Endothelial cell of umbilical vein (primary cell): ENCODE measurements at regions not wholly inside any gene's neighbourhood (a gene's known extent, or its start where the extent isn't known, plus 50 kb on each side); places are given as distances from the start of the nearest gene placed in this dataset.

ENCODE experiments used
- BruUV-seq: library from RNA; stranded (reverse); fragments of 400-500 nt; replicated peaks from 2 replicates; lab custom pipeline; 2021; lab: Mats Ljungman, UMichigan
- CTCF ChIA-PET: fragments of 300-600, 350-600 bp; sonication (Branson Sonifier 250); formaldehyde crosslinking; loops from one replicate; lab custom pipeline; 2021; ENCODE audit warnings: antibody characterized with exemption, inconsistent platforms; lab: Charles Lee
- POLR2A ChIA-PET: fragments of 300-600, 350-600 bp; sonication (Branson Sonifier 250); formaldehyde crosslinking; loops from one replicate; lab custom pipeline; 2021; ENCODE audit warnings: antibody characterized with exemption, inconsistent platforms; lab: Charles Lee
- DNase-seq: peaks from one replicate; pipeline ENCODE4 v3.0.0-alpha.2; 2011; ENCODE audit warnings: low read depth, low spot score
- FAIRE-seq: peaks from 2 replicates; lab custom pipeline; 2011; peaks lifted over from hg19 to GRCh38; lab: Jason Lieb, UNC
- H2AFZ ChIP-seq: 2 replicates; pipeline ENCODE4 v1.6.0; 2012; ENCODE audit warnings: low read depth, low read length, control low read depth, inconsistent platforms
- H3K27ac ChIP-seq: 2 replicates; pipeline ENCODE4 v1.5.1; 2011; ENCODE audit warnings: low read depth, mild to moderate bottlenecking, control low read depth, low read length, moderate library complexity; ENCODE audit not compliant: insufficient read depth
- H3K27me3 ChIP-seq, 2 experiments: 2 replicates each; pipeline versions ENCODE4 v1.6.0 to v1.6.1; 2011; ENCODE audit warnings: low read length in 2 of 2, mixed read lengths in 1 of 2; ENCODE audit not compliant: control insufficient read depth in 2 of 2, insufficient read depth in 2 of 2
- H3K36me3 ChIP-seq, 2 experiments: 2 replicates in 1 of 2; 3 replicates in 1 of 2; pipeline ENCODE4 v1.5.1; 2011; ENCODE audit warnings: low read length in 2 of 2, mild to moderate bottlenecking in 1 of 2, moderate library complexity in 1 of 2; ENCODE audit not compliant: control insufficient read depth in 2 of 2, insufficient read depth in 2 of 2; ENCODE audit errors: extremely low read depth in 1 of 2
- H3K4me1 ChIP-seq: 3 replicates; pipeline ENCODE4 v1.5.1; 2011; ENCODE audit warnings: mild to moderate bottlenecking, low read length; ENCODE audit not compliant: control insufficient read depth, insufficient read depth; ENCODE audit errors: extremely low read depth
- H3K4me2 ChIP-seq: 2 replicates; pipeline ENCODE4 v1.6.1; 2011; ENCODE audit warnings: low read length, control low read depth, mixed read lengths; ENCODE audit not compliant: insufficient read depth
- H3K4me3 ChIP-seq, 3 experiments: fragments of 200-600 bp in 1 of 3; sonication (generic), shearing (Covaris generic) in 1 of 3; replicated peaks in 1 of 3; 2 replicates each; pipeline ENCODE4 v1.5.1; 2011 to 2016; ENCODE audit warnings: control low read depth in 3 of 3, low read length in 3 of 3, mild to moderate bottlenecking in 2 of 3, inconsistent platforms in 1 of 3, low read depth in 1 of 3, moderate library complexity in 1 of 3; ENCODE audit not compliant: insufficient read depth in 1 of 3
- H3K79me2 ChIP-seq: 2 replicates; pipeline ENCODE4 v1.6.0; 2012; ENCODE audit warnings: low read length, inconsistent platforms; ENCODE audit not compliant: control insufficient read depth, insufficient read depth
- H3K9ac ChIP-seq: replicated peaks from 2 replicates; pipeline ENCODE3; 2011; ENCODE audit warnings: low read length, control low read depth; ENCODE audit not compliant: insufficient read depth; ENCODE audit errors: extremely low read depth
- H3K9me1 ChIP-seq: replicated peaks from 3 replicates; pipeline ENCODE4 v1.6.0; 2011; ENCODE audit warnings: mild to moderate bottlenecking, low read length; ENCODE audit not compliant: control insufficient read depth, insufficient read depth; ENCODE audit errors: extremely low read depth
- H3K9me3 ChIP-seq: replicated peaks from 2 replicates; pipeline ENCODE4 v1.5.1; 2012; ENCODE audit warnings: low read length, inconsistent platforms; ENCODE audit not compliant: control insufficient read depth, insufficient read depth
- H4K20me1 ChIP-seq: replicated peaks from 2 replicates; pipeline ENCODE3; 2011; ENCODE audit warnings: mild to moderate bottlenecking, low read length; ENCODE audit not compliant: control insufficient read depth, insufficient read depth; ENCODE audit errors: extremely low read depth
- CTCF ChIP-seq, 2 donors: IDR thresholded peaks; 1 replicate in 1 of 2; 2 replicates in 1 of 2; pipeline ENCODE4 v1.5.1; 2011; ENCODE audit warnings: low read length in 2 of 2, mild to moderate bottlenecking in 2 of 2, moderate library complexity in 2 of 2, control low read depth in 1 of 2, inconsistent platforms in 1 of 2, low read depth in 1 of 2; ENCODE audit not compliant: insufficient read depth in 1 of 2; ENCODE audit errors: extremely low read depth in 1 of 2
- EZH2 ChIP-seq: IDR thresholded peaks from 2 replicates; pipeline ENCODE4 v1.6.1; 2012; ENCODE audit warnings: borderline replicate concordance, low read depth, mild to moderate bottlenecking, moderate library complexity, low read length, inconsistent platforms; ENCODE audit not compliant: severe bottlenecking
- FOS ChIP-seq: IDR thresholded peaks from 2 replicates; pipeline ENCODE4 v1.6.1; 2011; ENCODE audit warnings: mild to moderate bottlenecking, low read length, moderate library complexity, borderline replicate concordance; ENCODE audit not compliant: insufficient read depth
- GATA2 ChIP-seq: IDR thresholded peaks from 2 replicates; pipeline ENCODE4 v1.7.0; 2011; ENCODE audit warnings: low read depth, mild to moderate bottlenecking, moderate library complexity, mixed read lengths, low read length; ENCODE audit not compliant: insufficient read length, insufficient read depth
- JUN ChIP-seq: IDR thresholded peaks from 2 replicates; pipeline ENCODE4 v1.6.1; 2011; ENCODE audit warnings: borderline replicate concordance, low read depth; ENCODE audit not compliant: insufficient read length, insufficient read depth
- MAX ChIP-seq: IDR thresholded peaks from 2 replicates; pipeline ENCODE4 v1.6.1; 2011; ENCODE audit not compliant: insufficient read depth, insufficient read length
- MYC ChIP-seq: IDR thresholded peaks from one replicate; pipeline ENCODE4 v1.6.1; 2011; ENCODE audit warnings: mild to moderate bottlenecking, low read depth, low read length
- POLR2A ChIP-seq: IDR thresholded peaks from 2 replicates; pipeline ENCODE4 v1.6.1; 2012; ENCODE audit warnings: low read depth, mild to moderate bottlenecking, control low read depth, low read length
- POLR2AphosphoS5 ChIP-seq: IDR thresholded peaks from 2 replicates; pipeline ENCODE4 v1.6.1; 2012; ENCODE audit warnings: low read depth, mild to moderate bottlenecking, control low read depth, low read length, moderate library complexity; ENCODE audit not compliant: insufficient read depth
- dilution Hi-C: fragments of 300-500 bp; cut with MboI; formaldehyde crosslinking; loops from one replicate; pipeline ENCODE4 v1.15.0; 2019; ENCODE audit warnings: low sequenced_read_pairs; ENCODE audit not compliant: extremely low pct_ligation_motif_present
- intact Hi-C: fragments of 100-400 bp; cut with micrococcal nuclease; formaldehyde crosslinking; loops from one replicate; pipeline ENCODE4 v1.10.0; 2022

GRCh38 chr17:34451313-34451712, 88.3 kb upstream of the CCL1 start:
- H3K4me3 ChIP-seq: no peak overlapping the region
- no peak overlapping the region for H3K27ac ChIP-seq
- POLR2A ChIA-PET: interaction anchor here (0.7 kb wide), 1 partner anchor 390 kb away, joined by 3 read pairs; no protein-coding TSS in a partner anchor
- CTCF ChIA-PET: no interaction called here
- DNase-seq (no peak), FAIRE-seq (no peak)
- H3K27me3 ChIP-seq: no peaks in the 10 kb centered on the region
- H3K4me1 ChIP-seq: no peaks in the 10 kb centered on the region
- BruUV-seq: no TSS peak
- H2AFZ ChIP-seq: no peak overlapping the region
- no peaks in the 10 kb centered on the region for H4K20me1 ChIP-seq
- no peak overlapping the region for H3K9ac ChIP-seq
- dilution Hi-C loops: no loop called here
- H3K9me3 ChIP-seq: no peaks in the 10 kb centered on the region
- no peak overlapping the region for H3K4me2 ChIP-seq
- no peaks in the 10 kb centered on the region for H3K36me3 ChIP-seq
- H3K79me2 ChIP-seq: no peaks in the 10 kb centered on the region
- TF ChIP-seq POLR2A (no peak), MYC (no peak), POLR2AphosphoS5 (no peak), JUN (no peak), GATA2 (no peak), MAX (no peak), CTCF (IDR thresholded peaks at IDR 0.05; ENCODE audit: extremely low read depth in 1 of 2, insufficient read depth in 1 of 2, low read depth in 1 of 2, low read length in 2 of 2) (no peak), FOS (no peak), EZH2 (no peak)
- H3K9me1 ChIP-seq: no peaks in the 10 kb centered on the region
- intact Hi-C loops: no loop called here
